OCI-LY1 (cell line): ENCODE measurements at regions not wholly inside any gene's neighbourhood (a gene's known extent, or its start where the extent isn't known, plus 50 kb on each side); places are given as distances from the start of the nearest gene placed in this dataset.
A peak's percentile ranks its signal among the peaks of the same experiment; 100 is the strongest.

ENCODE experiments used
- H2AFZ ChIP-seq: fragments of 200-600 bp; sonication (generic), shearing (Covaris generic); 2 replicates; pipeline ENCODE4 v1.6.0; 2014; ENCODE audit warnings: antibody characterized with exemption, mild to moderate bottlenecking, low read length
- H3F3A ChIP-seq: fragments of 200-600 bp; sonication (generic), shearing (Covaris generic); 2 replicates; pipeline ENCODE4 v1.6.0; 2014; ENCODE audit warnings: mild to moderate bottlenecking, antibody characterized with exemption, low read length, moderate library complexity; ENCODE audit not compliant: insufficient read depth
- H3K27ac ChIP-seq: fragments of 200-600 bp; sonication (generic); 2 replicates; pipeline ENCODE4 v1.5.1; 2014; ENCODE audit warnings: low read length, mixed run types, mild to moderate bottlenecking, low read depth; ENCODE audit not compliant: poor library complexity, severe bottlenecking
- H3K27me3 ChIP-seq: fragments of 200-600 bp; sonication (generic); 2 replicates; pipeline ENCODE4 v1.6.0; 2014; ENCODE audit warnings: antibody characterized with exemption, mild to moderate bottlenecking, low read length, moderate library complexity; ENCODE audit not compliant: insufficient read depth
- H3K36me3 ChIP-seq: fragments of 200-600 bp; sonication (generic); 2 replicates; pipeline ENCODE4 v1.6.1; 2014; ENCODE audit warnings: mild to moderate bottlenecking, antibody characterized with exemption, low read length, moderate library complexity, mixed read lengths; ENCODE audit not compliant: insufficient read depth
- H3K4me1 ChIP-seq: fragments of 200-600 bp; sonication (generic); 2 replicates; pipeline ENCODE4 v1.5.1; 2014; ENCODE audit warnings: mild to moderate bottlenecking, low read length, moderate library complexity; ENCODE audit not compliant: insufficient read depth, severe bottlenecking
- H3K4me2 ChIP-seq: fragments of 200-600 bp; sonication (generic), shearing (Covaris generic); 2 replicates; pipeline ENCODE4 v1.6.1; 2014; ENCODE audit warnings: low read length
- H3K4me3 ChIP-seq: fragments of 200-600 bp; sonication (generic); 2 replicates; pipeline ENCODE4 v1.5.1; 2014; ENCODE audit warnings: low read length, low read depth, mild to moderate bottlenecking, mixed read lengths; ENCODE audit not compliant: poor library complexity, severe bottlenecking
- H3K79me2 ChIP-seq: fragments of 200-600 bp; shearing (Covaris generic); 2 replicates; pipeline ENCODE4 v1.6.1; 2016; ENCODE audit warnings: mixed run types, low read length, mixed read lengths; ENCODE audit not compliant: insufficient read depth
- H3K9ac ChIP-seq: fragments of 200-600 bp; sonication (generic), shearing (Covaris generic); 2 replicates; pipeline ENCODE4 v1.6.1; 2014; ENCODE audit warnings: mild to moderate bottlenecking, low read length, mixed read lengths
- H3K9me2 ChIP-seq: fragments of 200-600 bp; sonication (generic), shearing (Covaris generic); 2 replicates; pipeline ENCODE4 v1.6.1; 2014; ENCODE audit warnings: low read depth, mild to moderate bottlenecking, low read length, mixed read lengths
- H3K9me3 ChIP-seq: fragments of 200-600 bp; shearing (Covaris generic); 2 replicates; pipeline ENCODE4 v1.6.1; 2014; ENCODE audit warnings: low read length, mixed read lengths
- H4K20me1 ChIP-seq: fragments of 200-600 bp; sonication (generic), shearing (Covaris generic); 2 replicates; pipeline ENCODE4 v1.6.0; 2016; ENCODE audit warnings: mild to moderate bottlenecking, low read length; ENCODE audit not compliant: insufficient read depth
- CTCF ChIP-seq: fragments of 200-600 bp; sonication (generic), shearing (Covaris generic); IDR thresholded peaks from 2 replicates; pipeline ENCODE4 v1.5.1; 2017; ENCODE audit warnings: mild to moderate bottlenecking, antibody characterized with exemption, low read length, moderate library complexity, mixed read lengths
- EZH2 ChIP-seq: fragments of 200-600 bp; sonication (generic), shearing (Covaris generic); IDR thresholded peaks from 2 replicates; pipeline ENCODE4 v1.8.0; 2017; ENCODE audit warnings: borderline replicate concordance, mixed run types, mild to moderate bottlenecking, antibody characterized with exemption, low read length, moderate library complexity, mixed read lengths

- Histone ChIP-seq H3K27me3 (no peaks in the 10 kb centered on the region), H3F3A (no peaks in the 10 kb centered on the region), H3K4me3 (no peak overlapping the region), H3K9ac (no peak overlapping the region), H3K36me3 (no peaks in the 10 kb centered on the region), H4K20me1 (no peaks in the 10 kb centered on the region), H3K9me2 (no peaks in the 10 kb centered on the region), H3K4me1 (peaks cover 25% of the 10 kb centered on the region), H2AFZ (no peak overlapping the region), H3K27ac (no peak overlapping the region), H3K79me2 (no peaks in the 10 kb centered on the region), H3K4me2 (no peak overlapping the region), H3K9me3 (no peaks in the 10 kb centered on the region)
- no peak for TF ChIP-seq CTCF
- no peak for TF ChIP-seq EZH2
Observed at GRCh38 chr2:8132879-8133278, 549.0 kb upstream of the ID2 start.

- H3K9me3 ChIP-seq = no peaks in the 10 kb centered on the region
- H3F3A ChIP-seq = no peaks in the 10 kb centered on the region
- H3K4me2 ChIP-seq = no peak overlapping the region; the same call in 1 of the 2 replicates
- TF ChIP-seq CTCF = peak; percentile 70
- no peak for TF ChIP-seq EZH2
- H3K4me1 ChIP-seq = peaks cover 25% of the 10 kb centered on the region
- H4K20me1 ChIP-seq = no peaks in the 10 kb centered on the region
- no peak overlapping the region; the same call in 1 of the 2 replicates for H3K9ac ChIP-seq
- H2AFZ ChIP-seq = no peak overlapping the region
- no peaks in the 10 kb centered on the region for H3K27me3 ChIP-seq
- no peaks in the 10 kb centered on the region for H3K36me3 ChIP-seq
- H3K4me3 ChIP-seq = no peak overlapping the region
- no peaks in the 10 kb centered on the region for H3K9me2 ChIP-seq
- H3K27ac ChIP-seq = no peak overlapping the region
- H3K79me2 ChIP-seq = no peaks in the 10 kb centered on the region
Observed at GRCh38 chr2:8133363-8133762, 548.5 kb upstream of the ID2 start.

- Histone ChIP-seq H3K36me3 (no peaks in the 10 kb centered on the region), H3K4me2 (peak overlapping the region; percentile 0; the same call in 1 of the 2 replicates), H3K79me2 (no peaks in the 10 kb centered on the region), H3K4me3 (no peak overlapping the region), H4K20me1 (no peaks in the 10 kb centered on the region), H3K9ac (no peak overlapping the region; the same call in 1 of the 2 replicates), H3K9me3 (no peaks in the 10 kb centered on the region), H3K9me2 (no peaks in the 10 kb centered on the region), H3F3A (no peaks in the 10 kb centered on the region), H2AFZ (no peak overlapping the region), H3K4me1 (peaks cover 25% of the 10 kb centered on the region), H3K27me3 (no peaks in the 10 kb centered on the region), H3K27ac (no peak overlapping the region)
- no peak for TF ChIP-seq CTCF
Observed at GRCh38 chr2:8133913-8134472, 547.9 kb upstream of the ID2 start.
